ENCODE measurements at regions not wholly inside any gene's neighbourhood (a gene's known extent, or its start where the extent isn't known, plus 50 kb on each side); places are given as distances from the start of the nearest gene placed in this dataset.

GRCh38 chr21:19781881-19782652 lies 1216.1 kb upstream of the NCAM2 start:
- H3K27ac ChIP-seq: no peak overlapping the region
- intact Hi-C loops (cut with DNase I): no loop called here
- H3K27me3 ChIP-seq: no peaks in the 10 kb centered on the region
- H3K9me3 ChIP-seq: no peaks in the 10 kb centered on the region
- TF ChIP-seq, protein P1, sequence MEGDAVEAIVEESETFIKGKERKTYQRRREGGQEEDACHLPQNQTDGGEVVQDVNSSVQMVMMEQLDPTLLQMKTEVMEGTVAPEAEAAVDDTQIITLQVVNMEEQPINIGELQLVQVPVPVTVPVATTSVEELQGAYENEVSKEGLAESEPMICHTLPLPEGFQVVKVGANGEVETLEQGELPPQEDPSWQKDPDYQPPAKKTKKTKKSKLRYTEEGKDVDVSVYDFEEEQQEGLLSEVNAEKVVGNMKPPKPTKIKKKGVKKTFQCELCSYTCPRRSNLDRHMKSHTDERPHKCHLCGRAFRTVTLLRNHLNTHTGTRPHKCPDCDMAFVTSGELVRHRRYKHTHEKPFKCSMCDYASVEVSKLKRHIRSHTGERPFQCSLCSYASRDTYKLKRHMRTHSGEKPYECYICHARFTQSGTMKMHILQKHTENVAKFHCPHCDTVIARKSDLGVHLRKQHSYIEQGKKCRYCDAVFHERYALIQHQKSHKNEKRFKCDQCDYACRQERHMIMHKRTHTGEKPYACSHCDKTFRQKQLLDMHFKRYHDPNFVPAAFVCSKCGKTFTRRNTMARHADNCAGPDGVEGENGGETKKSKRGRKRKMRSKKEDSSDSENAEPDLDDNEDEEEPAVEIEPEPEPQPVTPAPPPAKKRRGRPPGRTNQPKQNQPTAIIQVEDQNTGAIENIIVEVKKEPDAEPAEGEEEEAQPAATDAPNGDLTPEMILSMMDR (IDR thresholded peaks at IDR 0.05): no peak
- ATAC-seq (peak; percentile 39), DNase-seq (no peak)
- no peaks in the 10 kb centered on the region for H3K4me1 ChIP-seq
- H3K36me3 ChIP-seq: no peaks in the 10 kb centered on the region
- no peak overlapping the region for H3K4me3 ChIP-seq

DNA sequence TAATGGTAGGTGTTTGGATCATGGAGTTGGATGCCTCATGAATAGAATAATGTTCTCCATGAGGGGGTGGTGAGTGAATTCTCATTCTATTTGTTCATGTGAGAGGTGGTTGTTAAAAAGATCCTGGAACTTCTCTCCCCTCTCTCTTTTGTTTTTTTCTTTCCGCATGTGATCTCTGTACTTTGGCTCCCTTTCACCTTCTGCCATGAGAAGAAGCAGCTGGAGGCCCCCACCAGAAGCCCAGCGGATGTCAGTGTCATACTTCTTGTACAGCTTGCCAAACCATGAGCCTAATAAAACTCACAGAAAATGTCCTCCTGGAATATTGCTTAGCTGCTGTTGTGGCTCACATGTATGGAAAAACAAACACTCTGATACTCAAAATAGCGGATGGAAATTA lies 1212.3 kb upstream of the NCAM2 start:
- no peak overlapping the region for H3K27ac ChIP-seq
- no peak for ATAC-seq
- TF ChIP-seq, protein P1 (IDR thresholded peaks at IDR 0.05): no peak
- no peak for DNase-seq
- no peaks in the 10 kb centered on the region for H3K4me1 ChIP-seq
- no peaks in the 10 kb centered on the region for H3K9me3 ChIP-seq
- H3K27me3 ChIP-seq: no peaks in the 10 kb centered on the region
- H3K36me3 ChIP-seq: no peaks in the 10 kb centered on the region
- H3K4me3 ChIP-seq: no peak overlapping the region
- intact Hi-C loops (cut with DNase I): no loop called here

- H3K27me3 ChIP-seq: no peaks in the 10 kb centered on the region
- peak; percentile 35 for ATAC-seq
- intact Hi-C loops (cut with DNase I): no loop called here
- H3K27ac ChIP-seq: no peak overlapping the region
- no peaks in the 10 kb centered on the region for H3K4me1 ChIP-seq
- no peaks in the 10 kb centered on the region for H3K9me3 ChIP-seq
- H3K36me3 ChIP-seq: no peaks in the 10 kb centered on the region
- no peak for DNase-seq
- no peak overlapping the region for H3K4me3 ChIP-seq
- TF ChIP-seq, protein P1 (IDR thresholded peaks at IDR 0.05): no peak
These were observed 1206.2 kb upstream of the NCAM2 start for GRCh38 chr21:19792004-19792403.

DNA sequence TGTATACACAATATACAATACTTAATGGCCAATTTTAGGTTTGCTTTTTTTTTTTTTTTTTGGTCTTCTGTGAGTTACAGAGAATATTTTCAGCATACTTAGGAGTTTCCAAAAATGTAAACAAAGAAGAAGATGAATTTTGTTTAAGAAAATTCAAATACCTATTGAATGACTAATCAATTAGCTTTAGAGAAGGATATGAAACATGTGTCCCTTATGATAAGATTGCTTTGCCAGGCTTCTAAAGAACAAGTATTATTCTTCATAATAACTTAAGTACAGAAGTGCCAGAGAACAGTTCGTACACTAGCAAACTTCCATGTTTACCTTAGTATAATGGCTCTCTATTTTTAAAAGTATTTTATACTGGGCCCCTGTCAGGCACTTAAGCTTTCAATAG lies 1191.0 kb upstream of the NCAM2 start:
- H3K36me3 ChIP-seq: no peaks in the 10 kb centered on the region
- TF ChIP-seq, protein P1 (IDR thresholded peaks at IDR 0.05): no peak
- intact Hi-C loops (cut with DNase I): no loop called here
- H3K9me3 ChIP-seq: no peaks in the 10 kb centered on the region
- ATAC-seq: no peak
- no peak overlapping the region for H3K4me3 ChIP-seq
- no peak overlapping the region for H3K27ac ChIP-seq
- no peak for DNase-seq
- H3K27me3 ChIP-seq: no peaks in the 10 kb centered on the region
- no peaks in the 10 kb centered on the region for H3K4me1 ChIP-seq

DNA sequence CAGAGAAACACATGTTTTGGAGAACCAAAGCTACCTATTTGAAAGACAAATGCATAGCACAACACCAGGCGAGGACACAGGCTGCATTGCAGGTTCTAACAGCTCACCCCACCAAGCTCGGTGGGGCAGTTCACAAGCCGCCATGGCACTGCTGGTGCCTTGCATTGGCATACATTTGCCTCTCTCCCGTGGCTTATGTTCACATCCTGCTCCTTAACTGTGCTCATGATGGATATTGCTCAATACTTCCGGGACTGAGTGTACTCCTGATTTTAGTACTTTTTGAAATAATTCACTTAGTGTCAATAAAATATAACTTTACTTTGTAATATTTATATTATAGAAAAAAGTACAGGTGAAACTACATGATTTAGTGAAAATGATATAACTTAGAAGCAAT lies 1187.4 kb upstream of the NCAM2 start:
- DNase-seq (no peak), ATAC-seq (peak; percentile 58)
- TF ChIP-seq, protein P1 (IDR thresholded peaks at IDR 0.05): no peak
- H3K27ac ChIP-seq: no peak overlapping the region
- no peaks in the 10 kb centered on the region for H3K27me3 ChIP-seq
- H3K36me3 ChIP-seq: no peaks in the 10 kb centered on the region
- no peak overlapping the region for H3K4me3 ChIP-seq
- H3K9me3 ChIP-seq: no peaks in the 10 kb centered on the region
- no peaks in the 10 kb centered on the region for H3K4me1 ChIP-seq
- intact Hi-C loops (cut with DNase I): no loop called here
